CD14-positive monocyte (primary cell): ENCODE measurements at regions not wholly inside any gene's neighbourhood (a gene's known extent, or its start where the extent isn't known, plus 50 kb on each side); places are given as distances from the start of the nearest gene placed in this dataset.

Experiments
- DNase-seq, 3 donors: peaks; one replicate each; pipeline ENCODE4 v3.0.0-alpha.2; 2011 to 2022
- H2AFZ ChIP-seq: 2 replicates; pipeline ENCODE4 v1.6.0; 2012; ENCODE audit warnings: mild to moderate bottlenecking, low read depth, low read length, inconsistent platforms; ENCODE audit not compliant: insufficient read depth, poor library complexity, severe bottlenecking
- H3K27ac ChIP-seq, 2 donors: 1 replicate in 1 of 2; 2 replicates in 1 of 2; pipeline ENCODE4 v1.5.1; 2012 to 2013; ENCODE audit warnings: low read length in 2 of 2, control low read depth in 1 of 2, inconsistent platforms in 1 of 2, low read depth in 1 of 2, mild to moderate bottlenecking in 1 of 2
- H3K27me3 ChIP-seq, 2 donors: one replicate each; pipeline versions ENCODE4 v1.6.0 to v1.6.1; 2011 to 2013; ENCODE audit warnings: low read length in 2 of 2; ENCODE audit not compliant: control insufficient read depth in 2 of 2, insufficient read depth in 2 of 2
- H3K36me3 ChIP-seq, 2 donors: replicated peaks in 1 of 2; 1 replicate in 1 of 2; 2 replicates in 1 of 2; pipeline versions ENCODE4 v1.5.1 to v1.6.1; 2012 to 2013; ENCODE audit warnings: low read length in 2 of 2, control low read depth in 1 of 2, inconsistent platforms in 1 of 2, mild to moderate bottlenecking in 1 of 2; ENCODE audit not compliant: insufficient read depth in 2 of 2, control insufficient read depth in 1 of 2
- H3K4me1 ChIP-seq, 2 donors: 1 replicate in 1 of 2; 2 replicates in 1 of 2; pipeline versions ENCODE4 v1.5.1 to v1.6.1; 2012 to 2013; ENCODE audit warnings: low read length in 2 of 2, control low read depth in 1 of 2, inconsistent platforms in 1 of 2, mild to moderate bottlenecking in 1 of 2, moderate library complexity in 1 of 2; ENCODE audit not compliant: insufficient read depth in 2 of 2, control insufficient read depth in 1 of 2
- H3K4me2 ChIP-seq: replicated peaks from 2 replicates; pipeline ENCODE3; 2012; ENCODE audit warnings: low read length, moderate library complexity, mild to moderate bottlenecking; ENCODE audit not compliant: poor library complexity, severe bottlenecking; ENCODE audit errors: extremely low read depth
- H3K4me3 ChIP-seq, 3 experiments: fragments of 200-600 bp in 1 of 3; sonication (generic) in 1 of 3; replicated peaks in 1 of 3; 1 replicate in 2 of 3; 2 replicates in 1 of 3; pipeline ENCODE4 v1.5.1; 2011 to 2013; ENCODE audit warnings: low read length in 3 of 3, mild to moderate bottlenecking in 3 of 3, control low read depth in 2 of 3, low read depth in 2 of 3, inconsistent platforms in 1 of 3, moderate library complexity in 1 of 3
- H3K79me2 ChIP-seq: 2 replicates; pipeline ENCODE4 v1.6.0; 2012; ENCODE audit warnings: mild to moderate bottlenecking, control low read depth, inconsistent platforms, low read length, moderate library complexity; ENCODE audit not compliant: insufficient read depth
- H3K9ac ChIP-seq: 2 replicates; pipeline ENCODE4 v1.6.0; 2017; ENCODE audit warnings: low read length, mild to moderate bottlenecking; ENCODE audit not compliant: insufficient read depth, poor library complexity, severe bottlenecking
- H3K9me3 ChIP-seq, 2 donors: replicated peaks in 1 of 2; 1 replicate in 1 of 2; 2 replicates in 1 of 2; pipeline versions ENCODE4 v1.5.1 to v1.6.1; 2012 to 2013; ENCODE audit warnings: low read length in 2 of 2, control low read depth in 1 of 2; ENCODE audit not compliant: control insufficient read depth in 1 of 2, insufficient read depth in 1 of 2
- H4K20me1 ChIP-seq: 2 replicates; pipeline ENCODE4 v1.6.0; 2012; ENCODE audit warnings: mild to moderate bottlenecking, low read length, control low read depth, moderate library complexity; ENCODE audit not compliant: insufficient read depth
- H3K27ac Mint-ChIP-seq, 7 donors: one replicate each; pipeline ENCODE4 v1.8.0; 2020; ENCODE audit warnings: mild to moderate bottlenecking in 7 of 7, mixed read lengths in 7 of 7, moderate library complexity in 6 of 7, inconsistent platforms in 2 of 7
- H3K27me3 Mint-ChIP-seq, 3 donors: one replicate each; pipeline ENCODE4 v1.8.0; 2021 to 2022; ENCODE audit warnings: low read depth in 3 of 3, mild to moderate bottlenecking in 3 of 3, mixed read lengths in 3 of 3, moderate library complexity in 3 of 3, inconsistent platforms in 1 of 3
- H3K36me3 Mint-ChIP-seq, 2 donors: one replicate each; pipeline ENCODE4 v1.8.0; 2020; ENCODE audit warnings: mixed read lengths in 2 of 2, inconsistent platforms in 1 of 2, mild to moderate bottlenecking in 1 of 2
- H3K4me1 Mint-ChIP-seq: one replicate; pipeline ENCODE4 v1.8.0; 2020; ENCODE audit warnings: mild to moderate bottlenecking, mixed read lengths
- H3K4me3 Mint-ChIP-seq, 2 donors: one replicate each; pipeline ENCODE4 v1.8.0; 2020; ENCODE audit warnings: mild to moderate bottlenecking in 2 of 2, mixed read lengths in 2 of 2, moderate library complexity in 1 of 2
- H3K9me3 Mint-ChIP-seq, 7 donors: one replicate each; pipeline ENCODE4 v1.8.0; 2020 to 2022; ENCODE audit warnings: mixed read lengths in 7 of 7, mild to moderate bottlenecking in 6 of 7, moderate library complexity in 6 of 7, inconsistent platforms in 2 of 7
- CTCF ChIP-seq: fragments of 200-600 bp; IDR thresholded peaks from one replicate; pipeline ENCODE4 v1.8.0; 2022; ENCODE audit warnings: antibody characterized with exemption, mild to moderate bottlenecking
- WGBS: methylation state at CpG from one replicate; pipeline ENCODE4 v1.1.5; 2013; ENCODE audit warnings: missing lambda C conversion rate; ENCODE audit not compliant: insufficient coverage; 5-methylcytosine and 5-hydroxymethylcytosine counted together
- intact Hi-C, 2 donors: fragments of 100-400 bp; cut with micrococcal nuclease; formaldehyde crosslinking; loops; one replicate each; pipeline versions ENCODE4 v1.15.0 to v1.15.1; 2023

GRCh38 chr13:89382981-89383380 is 1711.8 kb downstream of the SLITRK5 start:
- H3K4me1 ChIP-seq: no peaks in the 10 kb centered on the region
- DNase-seq: no peak
- H3K4me3 ChIP-seq: no peak overlapping the region
- no peaks in the 10 kb centered on the region for H3K9me3 ChIP-seq
- Mint-ChIP-seq H3K27me3 (peaks cover 0 to 2% (median 0%) of the 10 kb centered on the region in 3 donors), H3K4me3 (no peak overlapping the region), H3K36me3 (no peaks in the 10 kb centered on the region), H3K4me1 (no peaks in the 10 kb centered on the region), H3K27ac (no peak overlapping the region), H3K9me3 (peaks cover 1 to 16% (median 5%) of the 10 kb centered on the region in 7 donors)
- intact Hi-C loops: no loop called here
- TF ChIP-seq CTCF: no peak
- WGBS: 100% methylated on average over 1 of the region's 3 CpGs
- no peaks in the 10 kb centered on the region for H3K27me3 ChIP-seq
- H3K9ac ChIP-seq: no peak overlapping the region
- no peaks in the 10 kb centered on the region for H3K79me2 ChIP-seq
- no peak overlapping the region for H2AFZ ChIP-seq
- no peak overlapping the region for H3K27ac ChIP-seq
- no peaks in the 10 kb centered on the region for H4K20me1 ChIP-seq
- no peak overlapping the region for H3K4me2 ChIP-seq
- no peaks in the 10 kb centered on the region for H3K36me3 ChIP-seq

DNA sequence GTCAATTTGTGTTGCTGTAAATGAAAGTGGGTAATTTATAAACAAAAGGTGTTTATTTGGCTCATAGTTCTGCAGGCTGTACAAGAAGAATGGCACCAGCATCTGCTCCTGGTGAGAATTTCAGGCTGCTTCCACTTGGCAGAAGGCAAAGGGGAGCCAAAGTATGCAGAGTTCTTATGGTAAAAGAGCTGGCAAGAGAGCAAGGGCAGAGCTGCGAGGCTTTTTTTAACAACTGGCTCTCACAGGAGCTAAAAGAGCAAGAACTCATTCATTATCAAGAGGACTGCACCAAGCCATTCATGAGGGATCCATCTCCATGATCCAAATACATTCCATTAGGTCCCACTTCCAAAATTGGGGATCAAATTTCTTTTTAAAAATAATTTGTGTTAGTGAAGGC is 1712.7 kb downstream of the SLITRK5 start:
- Mint-ChIP-seq H3K4me1 (no peaks in the 10 kb centered on the region), H3K36me3 (no peaks in the 10 kb centered on the region), H3K4me3 (no peak overlapping the region), H3K27ac (no peak overlapping the region), H3K27me3 (peaks cover 0 to 2% (median 0%) of the 10 kb centered on the region in 3 donors), H3K9me3 (peaks cover 1 to 15% (median 5%) of the 10 kb centered on the region in 7 donors)
- Histone ChIP-seq H3K4me1 (no peaks in the 10 kb centered on the region), H3K27me3 (no peaks in the 10 kb centered on the region), H3K27ac (no peak overlapping the region), H3K4me3 (no peak overlapping the region), H4K20me1 (no peaks in the 10 kb centered on the region), H3K9ac (no peak overlapping the region), H3K4me2 (no peak overlapping the region), H3K79me2 (no peaks in the 10 kb centered on the region), H2AFZ (no peak overlapping the region), H3K36me3 (no peaks in the 10 kb centered on the region), H3K9me3 (no peaks in the 10 kb centered on the region)
- DNase-seq: no peak
- intact Hi-C loops: no loop called here
- no CpG with 5 or more reads among the region's 1 CpG for WGBS
- TF ChIP-seq CTCF: no peak
